ENCODE measurements at regions not wholly inside any gene's neighbourhood (a gene's known extent, or its start where the extent isn't known, plus 50 kb on each side); places are given as distances from the start of the nearest gene placed in this dataset.

DNA sequence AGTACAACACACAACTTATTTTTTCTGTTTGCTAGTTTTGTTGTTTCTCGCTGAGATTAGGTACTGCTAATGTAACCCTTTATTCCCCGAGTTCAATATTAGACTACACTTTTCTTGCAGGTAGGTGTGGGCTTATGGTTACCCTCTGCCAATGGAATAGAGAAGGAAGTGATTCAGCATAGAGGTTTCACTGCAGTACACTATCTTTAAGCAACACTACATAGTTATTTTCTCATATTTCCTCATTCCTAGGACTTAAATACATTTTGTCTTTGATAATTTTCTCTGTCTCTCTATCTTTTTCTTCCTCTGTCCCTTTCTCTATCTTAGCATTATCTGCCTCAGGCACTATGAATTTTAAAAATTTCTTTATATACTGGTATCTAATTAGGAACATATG is 791.0 kb downstream of the FAM181B start:
- Histone ChIP-seq H3K27ac (no peak overlapping the region), H3K4me1 (no peaks in the 10 kb centered on the region), H3K36me3 (no peaks in the 10 kb centered on the region), H3K4me3 (no peak overlapping the region), H3K27me3 (no peaks in the 10 kb centered on the region), H3K9me3 (no peaks in the 10 kb centered on the region)
- TF ChIP-seq CTCF (IDR thresholded peaks at IDR 0.05) (no peak), POLR2A (IDR thresholded peaks at IDR 0.05) (no peak)
- 65 to 68% methylated on average over 2 of the region's 2 CpGs for WGBS, 2 donors
- intact Hi-C loops (cut with DNase I): no loop called here
- no peak for DNase-seq

- TF ChIP-seq CTCF (IDR thresholded peaks at IDR 0.05) (no peak), POLR2A (IDR thresholded peaks at IDR 0.05) (no peak)
- no peak overlapping the region for H3K27ac ChIP-seq
- H3K9me3 ChIP-seq: no peaks in the 10 kb centered on the region
- no peak for DNase-seq
- 64 to 67% methylated on average over 2 of the region's 2 CpGs for WGBS, 2 donors
- no peaks in the 10 kb centered on the region for H3K36me3 ChIP-seq
- intact Hi-C loops (cut with DNase I): no loop called here
- no peaks in the 10 kb centered on the region for H3K27me3 ChIP-seq
- no peak overlapping the region for H3K4me3 ChIP-seq
- H3K4me1 ChIP-seq: no peaks in the 10 kb centered on the region
Observed at GRCh38 chr11:81941998-81942397, 791.7 kb downstream of the FAM181B start.

DNA sequence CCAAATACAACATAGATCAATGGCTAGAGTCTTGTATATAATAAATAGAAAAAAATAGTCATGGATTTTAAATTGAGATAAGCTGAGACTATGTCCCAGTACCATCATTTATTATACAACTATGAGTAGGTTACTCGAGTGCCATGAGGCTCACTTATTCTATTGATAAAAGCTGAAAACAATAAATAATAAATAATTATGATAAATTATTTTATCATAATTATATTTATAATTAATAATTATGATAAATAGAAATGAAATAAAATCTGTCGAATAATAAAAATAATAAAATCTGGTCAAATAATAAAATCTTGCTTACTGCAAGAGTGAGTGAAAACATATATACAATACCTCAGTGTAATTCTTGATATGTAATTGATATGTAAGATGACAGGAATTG is 801.4 kb downstream of the FAM181B start:
- no peak for TF ChIP-seq POLR2A (IDR thresholded peaks at IDR 0.05)
- no peak for TF ChIP-seq CTCF (IDR thresholded peaks at IDR 0.05)
- Histone ChIP-seq H3K4me3 (no peak overlapping the region), H3K4me1 (no peaks in the 10 kb centered on the region), H3K9me3 (no peaks in the 10 kb centered on the region), H3K27me3 (no peaks in the 10 kb centered on the region), H3K36me3 (no peaks in the 10 kb centered on the region), H3K27ac (no peak overlapping the region)
- intact Hi-C loops (cut with DNase I): no loop called here
- no peak for DNase-seq
- WGBS, 2 donors: 88 to 91% methylated on average over 2 of the region's 2 CpGs

DNA sequence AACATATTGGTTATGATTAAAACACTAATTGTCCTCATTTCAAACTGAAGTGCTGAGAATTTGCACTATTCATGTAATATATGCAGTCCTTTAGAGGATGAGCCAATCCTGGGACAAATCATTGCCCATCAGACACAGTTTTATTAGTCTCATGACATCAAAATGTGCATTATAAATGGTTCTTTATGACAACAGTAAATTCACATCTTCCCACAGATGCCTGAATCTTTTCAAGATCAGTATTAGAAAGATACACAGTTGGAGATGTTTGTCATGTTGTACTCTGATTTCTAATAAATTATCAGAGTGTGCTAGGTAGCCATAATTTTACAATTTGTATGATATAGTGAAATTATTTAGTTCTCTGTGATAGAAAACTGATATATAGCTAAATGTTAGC is 813.5 kb downstream of the FAM181B start:
- H3K4me3 ChIP-seq: no peak overlapping the region
- H3K27me3 ChIP-seq: no peaks in the 10 kb centered on the region
- TF ChIP-seq CTCF (IDR thresholded peaks at IDR 0.05): no peak
- H3K9me3 ChIP-seq: no peaks in the 10 kb centered on the region
- no peak for DNase-seq
- H3K4me1 ChIP-seq: no peaks in the 10 kb centered on the region
- no peak overlapping the region for H3K27ac ChIP-seq
- H3K36me3 ChIP-seq: no peaks in the 10 kb centered on the region
- intact Hi-C loops (cut with DNase I): no loop called here

- TF ChIP-seq POLR2A (IDR thresholded peaks at IDR 0.05) (no peak), CTCF (IDR thresholded peaks at IDR 0.05) (no peak)
- no peaks in the 10 kb centered on the region for H3K36me3 ChIP-seq
- no peak for DNase-seq
- WGBS, 2 donors: 64 to 80% methylated on average over 1 of the region's 1 CpG
- H3K4me1 ChIP-seq: no peaks in the 10 kb centered on the region
- intact Hi-C loops (cut with DNase I): no loop called here
- no peak overlapping the region for H3K4me3 ChIP-seq
- H3K27ac ChIP-seq: no peak overlapping the region
- H3K27me3 ChIP-seq: no peaks in the 10 kb centered on the region
- no peaks in the 10 kb centered on the region for H3K9me3 ChIP-seq
Observed at GRCh38 chr11:81916451-81916850, 817.2 kb downstream of the FAM181B start.
